Sigmoid colon (tissue), 4 donors: ENCODE measurements at regions not wholly inside any gene's neighbourhood (a gene's known extent, or its start where the extent isn't known, plus 50 kb on each side); places are given as distances from the start of the nearest gene placed in this dataset.

Experiments used
- CTCF ChIP-seq, 4 experiments: fragments of 450-650 bp in 3 of 4; fragments of 200-600 bp in 1 of 4; IDR thresholded peaks; one replicate each; pipeline ENCODE4 v1.5.1; 2016 to 2019; ENCODE audit warnings: antibody characterized with exemption in 4 of 4, mild to moderate bottlenecking in 3 of 4, moderate library complexity in 2 of 4
- EP300 ChIP-seq, 4 donors: sonication (generic); formaldehyde crosslinking; IDR thresholded peaks; one replicate each; pipeline ENCODE4 v1.6.1; 2017; ENCODE audit warnings: antibody characterized with exemption in 4 of 4
- POLR2A ChIP-seq, 2 donors: fragments of 450-650 bp; IDR thresholded peaks; one replicate each; pipeline ENCODE4 v1.6.1; 2016; ENCODE audit warnings: antibody characterized with exemption in 2 of 2, mild to moderate bottlenecking in 2 of 2, moderate library complexity in 2 of 2
- POLR2AphosphoS5 ChIP-seq, 4 donors: sonication (generic); formaldehyde crosslinking; IDR thresholded peaks; one replicate each; pipeline ENCODE4 v1.6.1; 2017; ENCODE audit warnings: antibody characterized with exemption in 4 of 4

GRCh38 chr2:118519511-118519910 is 327.9 kb downstream of the EN1 start:
- TF ChIP-seq CTCF (IDR thresholded peaks at IDR 0.05) (no peak), EP300 (IDR thresholded peaks at IDR 0.05) (no peak), POLR2A (IDR thresholded peaks at IDR 0.05) (no peak), POLR2AphosphoS5 (IDR thresholded peaks at IDR 0.05) (no peak)
